HG02571 (cell line): ENCODE measurements at regions not wholly inside any gene's neighbourhood (a gene's known extent, or its start where the extent isn't known, plus 50 kb on each side); places are given as distances from the start of the nearest gene placed in this dataset.

Experiments
- ATAC-seq: cut with Tn5 transposase; IDR thresholded peaks from one replicate; pipeline ENCODE4 v1.9.1; 2021; ENCODE audit warnings: mild to moderate bottlenecking, moderate library complexity; ENCODE audit not compliant: unreplicated experiment

DNA sequence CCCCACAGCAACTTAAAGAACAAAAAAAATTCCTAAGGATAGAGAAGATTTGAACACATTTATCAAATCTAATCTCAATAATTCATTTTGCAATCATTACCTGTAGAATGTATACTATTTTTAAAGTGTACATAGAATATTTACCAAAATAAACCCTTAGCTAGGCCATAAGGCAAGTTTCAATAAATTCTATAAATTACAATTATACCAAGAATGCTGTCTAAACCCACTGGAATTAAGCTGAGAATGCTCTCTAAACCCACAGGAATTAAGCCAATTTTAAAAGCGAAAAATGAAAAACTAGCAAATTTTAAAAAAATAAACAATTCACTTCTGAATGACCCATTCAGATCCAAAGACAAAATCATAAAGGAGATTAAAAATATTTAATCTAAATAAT lies 540.4 kb upstream of the NBEA start:
- no peak for ATAC-seq

GRCh38 chr13:34405410-34406181 lies 536.5 kb upstream of the NBEA start:
- no peak for ATAC-seq

GRCh38 chr13:34408640-34409039 lies 533.4 kb upstream of the NBEA start:
- no peak for ATAC-seq

- ATAC-seq, result no peak
Observed at GRCh38 chr13:34409496-34410182, 532.4 kb upstream of the NBEA start.

- no peak for ATAC-seq
Observed at GRCh38 chr13:34410678-34411077, 531.4 kb upstream of the NBEA start.

DNA sequence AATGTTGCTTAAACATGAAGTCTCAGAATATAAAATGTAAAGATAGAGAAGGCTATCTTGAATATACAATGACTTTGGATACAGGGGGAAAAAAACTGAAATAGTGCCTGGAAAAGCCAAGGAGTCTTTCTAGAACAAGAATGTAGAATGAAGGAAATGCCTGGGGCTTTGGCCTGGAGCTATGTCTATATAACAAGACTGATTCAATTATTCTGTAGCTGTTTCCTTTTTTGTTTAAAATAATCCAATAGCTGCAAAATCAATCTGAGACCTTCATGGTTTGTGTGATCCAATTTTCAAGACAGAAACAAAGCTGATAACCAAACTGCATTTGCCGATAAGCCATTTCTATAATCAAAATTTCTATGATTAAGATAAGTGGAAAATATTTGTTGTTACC lies 530.9 kb upstream of the NBEA start:
- no peak for ATAC-seq

DNA sequence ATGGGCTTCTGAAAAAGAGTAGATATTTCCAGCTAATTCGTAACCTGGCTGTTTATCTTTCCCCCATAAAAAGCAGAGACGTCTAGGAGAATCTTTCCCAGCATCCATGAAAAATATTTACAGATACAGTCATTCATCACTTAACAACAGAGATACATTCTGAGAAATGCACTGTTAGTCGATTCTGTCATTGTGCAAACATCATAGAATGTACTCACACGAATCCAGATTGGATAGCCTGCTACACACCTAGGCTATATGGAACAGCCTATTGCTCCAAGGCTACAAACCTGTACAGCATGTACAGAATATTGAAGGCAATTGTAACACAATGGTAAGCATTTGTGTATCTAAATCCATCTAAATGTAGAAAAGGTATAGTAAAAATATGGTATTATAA lies 530.2 kb upstream of the NBEA start:
- ATAC-seq, result no peak

DNA sequence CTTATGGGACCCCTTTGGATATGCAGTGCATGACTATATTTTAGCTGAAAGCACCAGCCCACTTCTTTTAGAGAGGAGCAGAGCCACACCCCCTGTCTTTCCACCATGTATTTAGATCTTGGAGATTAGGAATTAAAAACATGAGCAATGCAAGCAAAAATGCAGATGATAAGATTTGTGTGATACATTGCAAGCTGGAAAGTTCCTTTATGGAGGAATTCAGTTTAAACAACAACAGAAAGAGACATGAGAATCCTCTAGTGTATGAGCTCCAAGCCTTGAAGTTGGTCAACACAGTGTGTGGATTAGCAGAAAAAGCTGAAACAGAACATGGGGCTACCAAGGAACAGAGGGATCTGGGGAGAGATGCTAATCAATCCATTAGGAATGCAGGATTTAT lies 529.8 kb upstream of the NBEA start:
- no peak for ATAC-seq

- ATAC-seq, result no peak
Observed at GRCh38 chr13:34412817-34413375, 529.2 kb upstream of the NBEA start.

GRCh38 chr13:34413538-34414210 lies 528.4 kb upstream of the NBEA start:
- no peak for ATAC-seq

DNA sequence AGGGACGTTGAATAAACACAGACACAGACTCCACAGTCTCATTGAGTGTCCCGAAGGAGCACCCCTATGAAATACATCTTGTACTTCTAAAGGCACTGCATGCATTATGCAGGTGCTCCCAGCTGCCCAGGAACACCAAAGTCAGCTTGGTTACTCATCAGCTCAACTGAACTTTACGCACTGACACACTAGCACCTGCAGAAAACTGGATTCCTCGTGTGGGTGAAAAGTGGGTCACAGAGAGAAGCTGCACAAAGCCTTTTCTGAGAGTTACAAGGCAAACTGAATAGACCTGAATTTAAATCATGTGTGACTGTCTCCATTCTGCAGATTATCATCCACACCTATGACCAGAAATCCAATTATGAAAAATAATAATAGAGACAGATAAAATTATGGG lies 527.5 kb upstream of the NBEA start:
- ATAC-seq, result no peak

- ATAC-seq, result no peak
Observed at GRCh38 chr13:34416971-34417380, 525.1 kb upstream of the NBEA start.

GRCh38 chr13:34417896-34418295 lies 524.2 kb upstream of the NBEA start:
- ATAC-seq, result no peak

DNA sequence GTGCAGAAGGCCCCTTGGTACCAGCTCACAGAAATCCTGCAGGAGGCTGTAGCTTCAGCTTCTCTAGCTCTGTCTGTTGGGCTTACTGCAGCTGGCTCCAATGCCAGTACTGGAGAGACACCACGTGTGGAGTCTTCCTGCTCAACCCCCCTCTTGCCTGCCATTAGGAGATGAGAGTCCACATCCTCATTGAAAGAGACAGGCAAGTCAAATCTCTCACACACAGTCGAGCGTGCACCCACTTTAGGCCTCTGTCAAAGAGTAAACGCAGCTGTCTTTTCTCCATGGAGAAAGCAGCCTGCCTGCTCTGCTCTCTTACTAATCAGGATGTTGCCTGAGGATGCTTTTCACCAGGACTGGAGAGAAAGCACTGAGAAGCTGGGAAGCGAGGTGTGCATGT lies 523.0 kb upstream of the NBEA start:
- ATAC-seq, result no peak

- no peak for ATAC-seq
Observed at GRCh38 chr13:34419755-34420154, 522.3 kb upstream of the NBEA start.

DNA sequence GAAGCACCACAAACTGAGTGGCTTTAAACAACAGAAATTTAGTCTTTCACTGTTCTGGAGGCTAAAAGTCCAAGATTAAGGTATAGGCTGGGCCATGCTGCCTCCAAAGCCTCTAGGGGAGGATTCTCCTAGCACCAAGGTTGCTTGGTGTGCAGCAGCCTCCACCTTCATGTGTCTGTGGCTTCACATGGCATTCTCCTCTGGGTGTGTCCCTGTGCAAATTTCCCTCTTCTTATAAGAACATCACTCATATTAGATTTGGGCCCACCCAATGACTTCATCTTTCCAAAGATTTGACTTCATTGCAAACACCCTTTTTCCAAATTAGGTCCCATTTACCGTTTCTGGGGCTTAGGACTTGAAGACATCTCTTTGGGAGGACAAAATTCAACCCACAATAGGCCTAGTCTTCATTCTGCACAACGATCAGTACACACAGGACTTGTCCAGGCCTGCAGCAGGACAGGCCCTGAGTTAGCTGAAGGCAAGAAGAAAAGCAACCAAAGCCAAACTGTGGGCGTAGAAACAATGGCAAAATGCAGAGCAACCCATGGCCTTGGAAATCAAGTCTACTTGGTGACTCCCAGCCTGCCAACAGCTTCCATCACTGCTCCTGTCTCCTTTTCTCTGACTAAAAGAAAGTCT lies 521.2 kb upstream of the NBEA start:
- ATAC-seq, result no peak

DNA sequence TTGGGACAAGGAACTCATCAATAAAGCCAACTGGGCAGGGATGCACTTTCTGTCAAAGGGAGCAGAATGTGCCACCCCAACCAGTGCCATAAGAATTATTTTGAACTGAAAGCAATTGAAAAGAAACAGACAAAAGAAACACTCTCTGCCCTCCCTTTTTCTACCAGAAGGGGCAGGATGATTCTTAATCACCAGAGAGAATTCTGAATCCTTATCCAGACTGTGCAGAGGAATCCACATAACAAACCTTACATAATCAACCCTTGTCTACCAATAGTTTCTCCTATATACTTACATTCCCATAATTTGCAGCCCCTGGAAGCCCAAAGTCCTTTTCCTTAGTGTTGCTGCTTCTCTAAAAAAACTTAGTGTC lies 520.7 kb upstream of the NBEA start:
- ATAC-seq, result no peak

GRCh38 chr13:34421858-34422475 lies 520.1 kb upstream of the NBEA start:
- no peak for ATAC-seq

DNA sequence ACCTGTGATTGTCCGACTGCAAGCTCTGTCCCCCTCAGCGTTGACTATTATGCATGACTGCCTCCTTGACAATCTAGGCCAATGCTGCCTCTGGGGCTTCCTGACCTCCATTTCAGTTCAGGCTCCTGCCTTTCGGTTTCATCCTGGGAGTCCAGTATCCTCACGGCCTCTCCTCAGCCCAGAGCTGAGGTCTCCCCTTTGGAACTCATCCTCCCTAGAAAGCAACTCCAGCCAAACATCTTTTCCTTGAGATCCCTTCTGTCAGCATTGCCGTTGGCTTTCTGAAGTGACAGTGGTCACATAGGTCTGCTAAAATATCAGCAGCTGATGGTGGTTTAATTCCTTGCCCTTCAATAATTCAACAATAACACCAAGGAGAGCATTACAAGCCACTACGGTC lies 519.1 kb upstream of the NBEA start:
- ATAC-seq, result no peak

GRCh38 chr13:34425327-34425949 lies 516.6 kb upstream of the NBEA start:
- no peak for ATAC-seq
